ENCODE measurements at regions not wholly inside any gene's neighbourhood (a gene's known extent, or its start where the extent isn't known, plus 50 kb on each side); places are given as distances from the start of the nearest gene placed in this dataset.

GRCh38 chr4:61086357-61086756, 113.8 kb upstream of the ADGRL3 start:
- ChIA-PET CTCF (no interaction called here), POLR2A (ENCODE audit: low non-redundant PET) (no interaction called here)
- intact Hi-C loops (cut with micrococcal nuclease; ENCODE audit: unreplicated experiment) = no loop called here
- H3K27me3 ChIP-seq (replicated peaks; ENCODE audit: insufficient read depth, low read depth, low read length, poor library complexity) = no peaks in the 10 kb centered on the region
- H3K4me3 ChIP-seq (ENCODE audit: low read depth, low read length, poor library complexity, severe bottlenecking) = no peak overlapping the region
- no peaks in the 10 kb centered on the region for H3K4me1 ChIP-seq (ENCODE audit: insufficient read depth, low read length, poor library complexity, severe bottlenecking)
- no peak overlapping the region for H3K27ac ChIP-seq (ENCODE audit: low read depth, low read length, poor library complexity, severe bottlenecking)
- DNase-seq (ENCODE audit: low spot score) = no peak
- no peaks in the 10 kb centered on the region for H3K9me3 ChIP-seq (ENCODE audit: low read depth, low read length, poor library complexity, severe bottlenecking)
- BruUV-seq (replicated peaks) = no TSS peak
- TF ChIP-seq EZH2 (IDR thresholded peaks at IDR 0.05; ENCODE audit: borderline replicate concordance, low read depth, low read length, poor library complexity, severe bottlenecking) = no peak
- TF ChIP-seq, protein P1, sequence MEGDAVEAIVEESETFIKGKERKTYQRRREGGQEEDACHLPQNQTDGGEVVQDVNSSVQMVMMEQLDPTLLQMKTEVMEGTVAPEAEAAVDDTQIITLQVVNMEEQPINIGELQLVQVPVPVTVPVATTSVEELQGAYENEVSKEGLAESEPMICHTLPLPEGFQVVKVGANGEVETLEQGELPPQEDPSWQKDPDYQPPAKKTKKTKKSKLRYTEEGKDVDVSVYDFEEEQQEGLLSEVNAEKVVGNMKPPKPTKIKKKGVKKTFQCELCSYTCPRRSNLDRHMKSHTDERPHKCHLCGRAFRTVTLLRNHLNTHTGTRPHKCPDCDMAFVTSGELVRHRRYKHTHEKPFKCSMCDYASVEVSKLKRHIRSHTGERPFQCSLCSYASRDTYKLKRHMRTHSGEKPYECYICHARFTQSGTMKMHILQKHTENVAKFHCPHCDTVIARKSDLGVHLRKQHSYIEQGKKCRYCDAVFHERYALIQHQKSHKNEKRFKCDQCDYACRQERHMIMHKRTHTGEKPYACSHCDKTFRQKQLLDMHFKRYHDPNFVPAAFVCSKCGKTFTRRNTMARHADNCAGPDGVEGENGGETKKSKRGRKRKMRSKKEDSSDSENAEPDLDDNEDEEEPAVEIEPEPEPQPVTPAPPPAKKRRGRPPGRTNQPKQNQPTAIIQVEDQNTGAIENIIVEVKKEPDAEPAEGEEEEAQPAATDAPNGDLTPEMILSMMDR (conservative IDR thresholded peaks at IDR 0.05; ENCODE audit: low read depth, low read length) = no peak
- no peaks in the 10 kb centered on the region for H3K36me3 ChIP-seq (ENCODE audit: insufficient read depth, low read length, poor library complexity, severe bottlenecking)

GRCh38 chr4:61086979-61087378, 113.1 kb upstream of the ADGRL3 start:
- H3K4me1 ChIP-seq (ENCODE audit: insufficient read depth, low read length, poor library complexity, severe bottlenecking) = no peaks in the 10 kb centered on the region
- no peak overlapping the region for H3K4me3 ChIP-seq (ENCODE audit: low read depth, low read length, poor library complexity, severe bottlenecking)
- ChIA-PET POLR2A (ENCODE audit: low non-redundant PET) (no interaction called here), CTCF (no interaction called here)
- intact Hi-C loops (cut with micrococcal nuclease; ENCODE audit: unreplicated experiment) = no loop called here
- BruUV-seq (replicated peaks) = no TSS peak
- H3K9me3 ChIP-seq (ENCODE audit: low read depth, low read length, poor library complexity, severe bottlenecking) = no peaks in the 10 kb centered on the region
- no peak for DNase-seq (ENCODE audit: low spot score)
- no peaks in the 10 kb centered on the region for H3K27me3 ChIP-seq (replicated peaks; ENCODE audit: insufficient read depth, low read depth, low read length, poor library complexity)
- no peak for TF ChIP-seq EZH2 (IDR thresholded peaks at IDR 0.05; ENCODE audit: borderline replicate concordance, low read depth, low read length, poor library complexity, severe bottlenecking)
- TF ChIP-seq, protein P1 (conservative IDR thresholded peaks at IDR 0.05; ENCODE audit: low read depth, low read length) = no peak
- no peak overlapping the region for H3K27ac ChIP-seq (ENCODE audit: low read depth, low read length, poor library complexity, severe bottlenecking)
- no peaks in the 10 kb centered on the region for H3K36me3 ChIP-seq (ENCODE audit: insufficient read depth, low read length, poor library complexity, severe bottlenecking)

- no TSS peak for BruUV-seq (replicated peaks)
- TF ChIP-seq, protein P1 (conservative IDR thresholded peaks at IDR 0.05; ENCODE audit: low read depth, low read length) = no peak
- TF ChIP-seq EZH2 (IDR thresholded peaks at IDR 0.05; ENCODE audit: borderline replicate concordance, low read depth, low read length, poor library complexity, severe bottlenecking) = no peak
- Histone ChIP-seq H3K27me3 (replicated peaks; ENCODE audit: insufficient read depth, low read depth, low read length, poor library complexity) (no peaks in the 10 kb centered on the region), H3K36me3 (ENCODE audit: insufficient read depth, low read length, poor library complexity, severe bottlenecking) (no peaks in the 10 kb centered on the region), H3K4me1 (ENCODE audit: insufficient read depth, low read length, poor library complexity, severe bottlenecking) (no peaks in the 10 kb centered on the region), H3K9me3 (ENCODE audit: low read depth, low read length, poor library complexity, severe bottlenecking) (no peaks in the 10 kb centered on the region), H3K4me3 (ENCODE audit: low read depth, low read length, poor library complexity, severe bottlenecking) (no peak overlapping the region), H3K27ac (ENCODE audit: low read depth, low read length, poor library complexity, severe bottlenecking) (no peak overlapping the region)
- DNase-seq (ENCODE audit: low spot score) = no peak
- intact Hi-C loops (cut with micrococcal nuclease; ENCODE audit: unreplicated experiment) = no loop called here
- CTCF ChIA-PET = no interaction called here
- POLR2A ChIA-PET (ENCODE audit: low non-redundant PET) = no interaction called here
Observed at GRCh38 chr4:61094854-61095598, 105.1 kb upstream of the ADGRL3 start.
